ENCODE measurements at regions not wholly inside any gene's neighbourhood (a gene's known extent, or its start where the extent isn't known, plus 50 kb on each side); places are given as distances from the start of the nearest gene placed in this dataset.

DNA sequence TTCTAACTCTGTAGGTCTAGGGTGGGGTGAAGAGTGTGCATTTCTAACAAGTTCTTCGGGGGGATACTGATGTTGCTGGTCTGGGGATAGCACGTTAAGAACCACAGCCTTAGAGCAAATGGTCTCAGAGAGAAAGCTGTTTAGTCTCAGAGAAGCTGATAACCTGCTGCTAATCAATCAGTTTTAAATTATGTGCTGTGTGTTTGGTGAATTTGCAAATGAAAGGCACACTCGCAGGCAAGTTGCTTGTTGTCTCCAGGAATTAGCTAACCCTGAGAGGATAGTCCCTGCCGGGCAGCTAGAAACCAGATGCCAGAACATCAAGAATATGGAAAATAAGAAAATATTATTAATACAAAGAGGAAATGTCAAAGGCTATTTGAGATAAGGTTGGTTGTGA is 79.2 kb downstream of the DMRT2 start:
- DNase-seq = no peak
- Mint-ChIP-seq H3K27me3 (peaks cover 2% of the 10 kb centered on the region), H3K4me3 (no peak overlapping the region), H3K27ac (no peak overlapping the region), H3K36me3 (ENCODE audit: low read depth) (no peaks in the 10 kb centered on the region), H3K9me3 (peaks cover 4% of the 10 kb centered on the region), H3K4me1 (ENCODE audit: low read depth) (no peaks in the 10 kb centered on the region)
- ChIA-PET CTCF (no interaction called here), POLR2A (no interaction called here)
- intact Hi-C loops (cut with micrococcal nuclease) = no loop called here
- ATAC-seq = no peak
- TF ChIP-seq, protein P1, sequence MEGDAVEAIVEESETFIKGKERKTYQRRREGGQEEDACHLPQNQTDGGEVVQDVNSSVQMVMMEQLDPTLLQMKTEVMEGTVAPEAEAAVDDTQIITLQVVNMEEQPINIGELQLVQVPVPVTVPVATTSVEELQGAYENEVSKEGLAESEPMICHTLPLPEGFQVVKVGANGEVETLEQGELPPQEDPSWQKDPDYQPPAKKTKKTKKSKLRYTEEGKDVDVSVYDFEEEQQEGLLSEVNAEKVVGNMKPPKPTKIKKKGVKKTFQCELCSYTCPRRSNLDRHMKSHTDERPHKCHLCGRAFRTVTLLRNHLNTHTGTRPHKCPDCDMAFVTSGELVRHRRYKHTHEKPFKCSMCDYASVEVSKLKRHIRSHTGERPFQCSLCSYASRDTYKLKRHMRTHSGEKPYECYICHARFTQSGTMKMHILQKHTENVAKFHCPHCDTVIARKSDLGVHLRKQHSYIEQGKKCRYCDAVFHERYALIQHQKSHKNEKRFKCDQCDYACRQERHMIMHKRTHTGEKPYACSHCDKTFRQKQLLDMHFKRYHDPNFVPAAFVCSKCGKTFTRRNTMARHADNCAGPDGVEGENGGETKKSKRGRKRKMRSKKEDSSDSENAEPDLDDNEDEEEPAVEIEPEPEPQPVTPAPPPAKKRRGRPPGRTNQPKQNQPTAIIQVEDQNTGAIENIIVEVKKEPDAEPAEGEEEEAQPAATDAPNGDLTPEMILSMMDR (IDR thresholded peaks at IDR 0.05) = no peak

DNA sequence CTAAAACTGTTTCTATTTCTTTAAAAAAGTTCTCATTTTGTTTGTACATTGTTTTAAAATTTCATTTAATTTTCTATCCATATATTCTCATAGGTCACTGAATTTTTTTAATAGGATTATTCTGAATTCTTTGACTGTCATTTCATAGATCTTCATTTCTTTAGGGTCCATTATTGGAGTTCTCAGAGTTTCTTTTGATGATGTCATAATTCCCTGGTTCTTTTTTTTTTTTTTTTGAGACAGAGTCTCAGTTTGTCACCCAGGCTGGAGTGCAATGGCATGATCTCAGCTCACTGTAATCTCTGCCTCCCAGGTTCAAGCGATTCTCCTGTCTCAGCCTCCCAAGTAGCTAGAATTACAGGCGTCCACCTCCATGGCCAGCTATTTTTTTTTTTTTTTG is 89.9 kb downstream of the DMRT2 start:
- ChIA-PET CTCF (no interaction called here), POLR2A (no interaction called here)
- Mint-ChIP-seq H3K9me3 (peaks cover 19% of the 10 kb centered on the region), H3K27me3 (peaks cover 3% of the 10 kb centered on the region), H3K4me1 (ENCODE audit: low read depth) (no peaks in the 10 kb centered on the region), H3K27ac (no peak overlapping the region), H3K4me3 (no peak overlapping the region), H3K36me3 (ENCODE audit: low read depth) (no peaks in the 10 kb centered on the region)
- TF ChIP-seq, protein P1 (IDR thresholded peaks at IDR 0.05) = no peak
- intact Hi-C loops (cut with micrococcal nuclease) = no loop called here
- DNase-seq (no peak), ATAC-seq (no peak)

DNA sequence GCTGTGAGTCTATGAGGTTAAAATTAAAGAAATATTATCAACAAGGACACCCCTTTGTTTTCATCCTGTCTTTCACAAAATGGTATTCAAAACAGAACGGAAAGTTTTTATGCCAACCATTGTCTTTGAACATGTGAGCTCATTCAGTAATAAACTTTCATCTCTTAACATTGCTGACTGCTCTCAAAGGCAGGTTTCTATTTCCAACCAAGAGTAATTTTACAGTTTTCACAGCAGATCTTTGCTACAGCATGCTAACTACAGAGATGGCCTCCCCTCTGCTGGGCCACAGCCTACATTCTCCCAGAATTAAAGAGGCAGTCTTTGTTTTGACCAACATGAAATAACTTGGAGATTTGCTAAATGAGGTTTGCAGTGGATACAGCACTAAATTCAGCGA is 101.5 kb downstream of the DMRT2 start:
- DNase-seq (no peak), ATAC-seq (no peak)
- intact Hi-C loops (cut with micrococcal nuclease) = no loop called here
- no peaks in the 10 kb centered on the region for H3K36me3 Mint-ChIP-seq (ENCODE audit: low read depth)
- H3K9me3 Mint-ChIP-seq = no peaks in the 10 kb centered on the region
- CTCF ChIA-PET = no interaction called here
- H3K4me3 Mint-ChIP-seq = no peak overlapping the region
- H3K27me3 Mint-ChIP-seq = no peaks in the 10 kb centered on the region
- POLR2A ChIA-PET = no interaction called here
- TF ChIP-seq, protein P1 (IDR thresholded peaks at IDR 0.05) = no peak
- H3K4me1 Mint-ChIP-seq (ENCODE audit: low read depth) = no peaks in the 10 kb centered on the region
- H3K27ac Mint-ChIP-seq = no peak overlapping the region

DNA sequence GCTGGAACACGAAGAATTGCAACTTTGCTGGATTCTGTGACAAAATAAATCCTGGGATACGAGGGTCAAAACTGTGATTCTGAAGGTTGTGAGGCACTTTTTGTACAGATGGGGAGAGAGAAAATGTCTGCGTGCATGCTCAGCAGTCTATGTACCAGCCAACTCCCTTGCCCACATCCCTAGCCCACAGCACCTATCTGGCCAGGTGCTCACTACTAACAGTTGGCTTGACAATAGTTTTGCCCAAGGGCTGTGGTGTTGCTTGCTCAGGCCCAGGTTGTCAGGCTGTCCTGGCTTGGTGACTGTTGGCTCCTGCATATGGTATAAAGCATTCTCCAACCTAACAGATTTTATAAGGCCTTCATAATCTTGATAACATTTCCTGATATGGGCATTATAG is 102.0 kb downstream of the DMRT2 start:
- Mint-ChIP-seq H3K36me3 (ENCODE audit: low read depth) (no peaks in the 10 kb centered on the region), H3K27ac (no peak overlapping the region), H3K4me1 (ENCODE audit: low read depth) (no peaks in the 10 kb centered on the region), H3K4me3 (no peak overlapping the region), H3K27me3 (no peaks in the 10 kb centered on the region), H3K9me3 (no peaks in the 10 kb centered on the region)
- ChIA-PET POLR2A (no interaction called here), CTCF (no interaction called here)
- DNase-seq (no peak), ATAC-seq (no peak)
- TF ChIP-seq, protein P1 (IDR thresholded peaks at IDR 0.05) = no peak
- intact Hi-C loops (cut with micrococcal nuclease) = no loop called here

DNA sequence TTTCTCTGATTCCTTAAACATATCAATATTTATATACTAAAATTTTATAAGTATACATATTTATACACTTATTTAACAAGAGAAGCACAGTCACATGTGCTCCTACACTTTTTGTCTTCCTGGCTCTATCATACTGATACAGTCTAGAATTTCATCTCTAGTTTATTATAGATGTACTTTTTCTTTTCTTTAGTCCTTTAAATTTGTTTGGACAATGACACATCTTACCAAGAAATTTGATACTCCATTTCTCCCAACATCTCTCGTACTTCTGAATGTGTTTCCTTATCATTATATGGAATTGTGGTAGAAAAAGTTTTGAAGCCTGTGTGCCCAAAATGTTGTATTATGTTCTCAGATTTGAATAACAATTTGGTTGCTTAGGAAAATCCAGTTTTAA is 104.6 kb downstream of the DMRT2 start:
- H3K4me1 Mint-ChIP-seq (ENCODE audit: low read depth) = no peaks in the 10 kb centered on the region
- no peak overlapping the region for H3K27ac Mint-ChIP-seq
- no peak overlapping the region for H3K4me3 Mint-ChIP-seq
- DNase-seq (no peak), ATAC-seq (no peak)
- intact Hi-C loops (cut with micrococcal nuclease) = no loop called here
- ChIA-PET POLR2A (no interaction called here), CTCF (no interaction called here)
- H3K9me3 Mint-ChIP-seq = no peaks in the 10 kb centered on the region
- TF ChIP-seq, protein P1 (IDR thresholded peaks at IDR 0.05) = no peak
- H3K36me3 Mint-ChIP-seq (ENCODE audit: low read depth) = no peaks in the 10 kb centered on the region
- no peaks in the 10 kb centered on the region for H3K27me3 Mint-ChIP-seq
